ENCODE measurements at regions not wholly inside any gene's neighbourhood (a gene's known extent, or its start where the extent isn't known, plus 50 kb on each side); places are given as distances from the start of the nearest gene placed in this dataset.

DNA sequence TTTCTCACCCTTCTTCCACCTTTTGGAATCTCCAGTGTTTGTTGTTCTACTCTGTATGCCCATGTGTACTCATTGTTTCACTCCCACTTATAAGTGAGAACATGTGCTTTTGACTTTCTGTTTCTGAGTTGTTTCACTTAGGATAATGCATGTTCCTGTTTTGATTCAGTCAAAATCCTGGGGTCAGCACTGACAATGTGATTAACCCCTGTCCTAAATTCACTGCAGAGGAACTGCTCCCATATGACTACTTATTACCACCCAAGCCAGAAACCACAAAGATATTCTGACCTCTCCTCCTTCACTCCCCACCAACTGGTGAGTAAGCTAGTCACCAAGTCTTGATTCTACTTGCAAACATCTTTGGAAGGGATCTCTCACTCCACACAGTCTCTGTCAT is 251.4 kb upstream of the TCF4 start:
- no peak overlapping the region for H3K4me3 ChIP-seq (ENCODE audit: low read depth, low read length)
- DNase-seq = no peak
- H3K27me3 ChIP-seq (ENCODE audit: insufficient read depth, low read depth, severe bottlenecking) = no peaks in the 10 kb centered on the region
- peaks cover 6% of the 10 kb centered on the region for H3K9me3 ChIP-seq (ENCODE audit: severe bottlenecking)
- TF ChIP-seq, protein P1, sequence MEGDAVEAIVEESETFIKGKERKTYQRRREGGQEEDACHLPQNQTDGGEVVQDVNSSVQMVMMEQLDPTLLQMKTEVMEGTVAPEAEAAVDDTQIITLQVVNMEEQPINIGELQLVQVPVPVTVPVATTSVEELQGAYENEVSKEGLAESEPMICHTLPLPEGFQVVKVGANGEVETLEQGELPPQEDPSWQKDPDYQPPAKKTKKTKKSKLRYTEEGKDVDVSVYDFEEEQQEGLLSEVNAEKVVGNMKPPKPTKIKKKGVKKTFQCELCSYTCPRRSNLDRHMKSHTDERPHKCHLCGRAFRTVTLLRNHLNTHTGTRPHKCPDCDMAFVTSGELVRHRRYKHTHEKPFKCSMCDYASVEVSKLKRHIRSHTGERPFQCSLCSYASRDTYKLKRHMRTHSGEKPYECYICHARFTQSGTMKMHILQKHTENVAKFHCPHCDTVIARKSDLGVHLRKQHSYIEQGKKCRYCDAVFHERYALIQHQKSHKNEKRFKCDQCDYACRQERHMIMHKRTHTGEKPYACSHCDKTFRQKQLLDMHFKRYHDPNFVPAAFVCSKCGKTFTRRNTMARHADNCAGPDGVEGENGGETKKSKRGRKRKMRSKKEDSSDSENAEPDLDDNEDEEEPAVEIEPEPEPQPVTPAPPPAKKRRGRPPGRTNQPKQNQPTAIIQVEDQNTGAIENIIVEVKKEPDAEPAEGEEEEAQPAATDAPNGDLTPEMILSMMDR (IDR thresholded peaks at IDR 0.05; ENCODE audit: low read depth, low read length) = no peak
- no peak overlapping the region for H3K27ac ChIP-seq
- no peaks in the 10 kb centered on the region for H3K36me3 ChIP-seq

DNA sequence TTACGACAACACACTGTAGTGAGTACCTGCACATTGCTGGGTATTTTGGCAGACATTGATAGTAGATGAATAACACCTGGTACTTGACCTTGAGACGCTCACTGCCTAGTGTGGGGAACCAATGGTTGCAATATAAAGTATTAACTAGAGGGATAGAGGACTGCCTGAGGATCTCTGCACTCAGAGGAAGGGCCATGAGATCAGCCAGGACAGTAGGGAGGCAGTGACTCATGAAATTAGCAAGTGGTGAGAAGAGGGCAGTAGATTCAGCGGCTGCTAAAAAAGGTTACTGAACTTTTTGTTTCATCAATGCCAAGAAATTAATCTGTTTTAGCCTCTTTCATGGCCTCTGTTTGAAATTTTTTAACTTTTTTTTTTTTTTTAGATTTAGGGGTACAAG is 250.8 kb upstream of the TCF4 start:
- H3K9me3 ChIP-seq (ENCODE audit: severe bottlenecking) = peaks cover 6% of the 10 kb centered on the region
- TF ChIP-seq, protein P1 (IDR thresholded peaks at IDR 0.05; ENCODE audit: low read depth, low read length) = no peak
- H3K27ac ChIP-seq = no peak overlapping the region
- DNase-seq = no peak
- no peaks in the 10 kb centered on the region for H3K27me3 ChIP-seq (ENCODE audit: insufficient read depth, low read depth, severe bottlenecking)
- no peaks in the 10 kb centered on the region for H3K36me3 ChIP-seq
- H3K4me3 ChIP-seq (ENCODE audit: low read depth, low read length) = no peak overlapping the region

GRCh38 chr18:55838319-55838718 is 250.3 kb upstream of the TCF4 start:
- H3K27me3 ChIP-seq (ENCODE audit: insufficient read depth, low read depth, severe bottlenecking) = no peaks in the 10 kb centered on the region
- no peak for DNase-seq
- no peak overlapping the region for H3K4me3 ChIP-seq (ENCODE audit: low read depth, low read length)
- no peak overlapping the region for H3K27ac ChIP-seq
- TF ChIP-seq, protein P1 (IDR thresholded peaks at IDR 0.05; ENCODE audit: low read depth, low read length) = no peak
- no peaks in the 10 kb centered on the region for H3K36me3 ChIP-seq
- peaks cover 6% of the 10 kb centered on the region for H3K9me3 ChIP-seq (ENCODE audit: severe bottlenecking)

DNA sequence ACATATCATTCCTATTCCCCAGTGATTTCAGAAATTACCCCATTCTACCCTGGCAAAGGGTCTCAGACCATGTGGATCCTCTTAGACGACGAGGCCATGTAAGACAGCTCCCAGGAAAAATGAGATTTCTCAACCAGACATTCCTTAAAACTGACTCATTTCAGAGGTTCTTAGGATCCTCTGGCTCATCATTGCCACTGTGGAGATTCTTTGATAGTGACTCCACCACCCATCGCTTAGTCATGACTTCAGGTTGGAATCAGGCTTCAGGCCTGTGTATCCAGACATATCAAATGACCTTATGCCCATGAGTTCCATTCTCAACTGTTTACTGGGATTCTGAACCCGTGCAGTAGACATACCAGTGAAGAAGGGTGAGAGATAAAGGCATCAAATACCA is 245.6 kb upstream of the TCF4 start:
- no peaks in the 10 kb centered on the region for H3K27me3 ChIP-seq (ENCODE audit: insufficient read depth, low read depth, severe bottlenecking)
- H3K4me3 ChIP-seq (ENCODE audit: low read depth, low read length) = no peak overlapping the region
- H3K9me3 ChIP-seq (ENCODE audit: severe bottlenecking) = no peaks in the 10 kb centered on the region
- DNase-seq = no peak
- TF ChIP-seq, protein P1 (IDR thresholded peaks at IDR 0.05; ENCODE audit: low read depth, low read length) = no peak
- no peak overlapping the region for H3K27ac ChIP-seq
- no peaks in the 10 kb centered on the region for H3K36me3 ChIP-seq

GRCh38 chr18:55830544-55830943 is 242.6 kb upstream of the TCF4 start:
- no peak for DNase-seq
- TF ChIP-seq, protein P1 (IDR thresholded peaks at IDR 0.05; ENCODE audit: low read depth, low read length) = no peak
- no peaks in the 10 kb centered on the region for H3K9me3 ChIP-seq (ENCODE audit: severe bottlenecking)

DNA sequence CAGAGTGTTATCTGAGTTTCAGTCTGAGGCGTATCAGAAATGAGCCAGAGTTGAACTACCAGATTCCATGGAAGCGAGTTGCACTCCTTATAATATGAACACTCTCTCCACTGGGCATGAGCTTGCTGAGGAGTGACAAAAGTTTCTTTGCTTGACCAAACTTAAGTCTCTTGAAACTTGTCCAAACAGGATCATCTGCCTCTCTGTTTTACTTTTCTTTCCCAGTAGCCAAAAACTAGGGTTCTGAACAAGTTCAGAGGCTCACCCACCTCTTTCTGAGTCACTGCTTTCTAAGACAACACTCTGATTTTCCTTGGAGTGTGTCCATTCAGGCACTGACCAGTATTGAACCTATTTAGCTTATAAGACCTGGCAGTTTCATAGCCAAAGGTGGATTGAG is 233.2 kb upstream of the TCF4 start:
- TF ChIP-seq, protein P1 (IDR thresholded peaks at IDR 0.05; ENCODE audit: low read depth, low read length) = no peak
- H3K4me3 ChIP-seq (ENCODE audit: low read depth, low read length) = no peak overlapping the region
- H3K36me3 ChIP-seq = no peaks in the 10 kb centered on the region
- no peaks in the 10 kb centered on the region for H3K27me3 ChIP-seq (ENCODE audit: insufficient read depth, low read depth, severe bottlenecking)
- no peak for DNase-seq
- no peaks in the 10 kb centered on the region for H3K9me3 ChIP-seq (ENCODE audit: severe bottlenecking)
- no peak overlapping the region for H3K27ac ChIP-seq

More at GRCh38 chr18:55830544-55830943, 242.6 kb upstream of the TCF4 start:
- H3K27me3 ChIP-seq (ENCODE audit: insufficient read depth, low read depth, severe bottlenecking) = no peaks in the 10 kb centered on the region
- no peak overlapping the region for H3K27ac ChIP-seq
- H3K4me3 ChIP-seq (ENCODE audit: low read depth, low read length) = no peak overlapping the region
- H3K36me3 ChIP-seq = no peaks in the 10 kb centered on the region
